ENCODE measurements at regions not wholly inside any gene's neighbourhood (a gene's known extent, or its start where the extent isn't known, plus 50 kb on each side); places are given as distances from the start of the nearest gene placed in this dataset.
"Not testable (repeated sequence)": the region's sequence is repeated elsewhere in the genome, so short reads cannot be mapped to it uniquely, and the experiment has no call there.

- 88 to 92% methylated on average over 3 of the region's 3 CpGs for WGBS, 2 donors
- intact Hi-C loops (cut with DNase I; ENCODE audit: low total_unique reads), result no loop called here
- H3K4me3 ChIP-seq (ENCODE audit: low read depth, poor library complexity, severe bottlenecking), result no peak overlapping the region
- TF ChIP-seq CTCF (IDR thresholded peaks at IDR 0.05) (no peak), POLR2A (IDR thresholded peaks at IDR 0.05) (no peak)
- no peak for DNase-seq (ENCODE audit: low spot score in 2 of 2)
Observed at GRCh38 chr18:68400889-68401288, 314.0 kb downstream of the TMX3 start.

- WGBS, 2 donors, result 87 to 93% methylated on average over 2 of the region's 2 CpGs
- TF ChIP-seq POLR2A (IDR thresholded peaks at IDR 0.05), result no peak
- TF ChIP-seq CTCF (IDR thresholded peaks at IDR 0.05), result no peak
- no peak for DNase-seq (ENCODE audit: low spot score in 2 of 2)
- intact Hi-C loops (cut with DNase I; ENCODE audit: low total_unique reads), result no loop called here
- H3K4me3 ChIP-seq (ENCODE audit: low read depth, poor library complexity, severe bottlenecking), result no peak overlapping the region
Observed at GRCh38 chr18:68399721-68400120, 315.2 kb downstream of the TMX3 start.

- no peak overlapping the region for H3K4me3 ChIP-seq (ENCODE audit: low read depth, poor library complexity, severe bottlenecking)
- DNase-seq (ENCODE audit: low spot score in 2 of 2), result no peak
- intact Hi-C loops (cut with DNase I; ENCODE audit: low total_unique reads), result no loop called here
- TF ChIP-seq POLR2A (IDR thresholded peaks at IDR 0.05), result no peak
- 68 to 74% methylated on average over 6 of the region's 6 CpGs for WGBS, 2 donors
Observed at GRCh38 chr18:68397241-68398035, 317.5 kb downstream of the TMX3 start.

GRCh38 chr18:68394705-68395104, 320.2 kb downstream of the TMX3 start:
- no peak for DNase-seq (ENCODE audit: low spot score in 2 of 2)
- intact Hi-C loops (cut with DNase I; ENCODE audit: low total_unique reads), result no loop called here
- no peak overlapping the region for H3K4me3 ChIP-seq (ENCODE audit: low read depth, poor library complexity, severe bottlenecking)
- TF ChIP-seq POLR2A (IDR thresholded peaks at IDR 0.05) (no peak), CTCF (IDR thresholded peaks at IDR 0.05) (no peak)
- WGBS, 2 donors, result 78 to 84% methylated on average over 4 of the region's 4 CpGs

GRCh38 chr18:68391801-68392200, 323.1 kb downstream of the TMX3 start:
- H3K4me3 ChIP-seq (ENCODE audit: low read depth, poor library complexity, severe bottlenecking), result no peak overlapping the region
- intact Hi-C loops (cut with DNase I; ENCODE audit: low total_unique reads), result no loop called here
- no peak for DNase-seq (ENCODE audit: low spot score in 2 of 2)
- TF ChIP-seq POLR2A (IDR thresholded peaks at IDR 0.05) (no peak), CTCF (IDR thresholded peaks at IDR 0.05) (no peak)

GRCh38 chr18:68387246-68387645, 327.7 kb downstream of the TMX3 start:
- intact Hi-C loops (cut with DNase I; ENCODE audit: low total_unique reads), result no loop called here
- TF ChIP-seq CTCF (IDR thresholded peaks at IDR 0.05), result no peak
- no peak for TF ChIP-seq POLR2A (IDR thresholded peaks at IDR 0.05)
- no peak overlapping the region for H3K4me3 ChIP-seq (ENCODE audit: low read depth, poor library complexity, severe bottlenecking)

GRCh38 chr18:68383979-68384378, 330.9 kb downstream of the TMX3 start:
- intact Hi-C loops (cut with DNase I; ENCODE audit: low total_unique reads); H3K4me3 ChIP-seq (ENCODE audit: low read depth, poor library complexity, severe bottlenecking); DNase-seq (ENCODE audit: low spot score in 2 of 2): not testable (repeated sequence)
- whole genome bisulfite sequencing, 2 donors, result 81 to 100% methylated on average over 1 of the region's 1 CpG

More at GRCh38 chr18:68387246-68387645, 327.7 kb downstream of the TMX3 start:
- DNase-seq (ENCODE audit: low spot score in 2 of 2), result no peak
